ENCODE measurements at regions not wholly inside any gene's neighbourhood (a gene's known extent, or its start where the extent isn't known, plus 50 kb on each side); places are given as distances from the start of the nearest gene placed in this dataset.

- no peak for DNase-seq
Measured at GRCh38 chr9:16245756-16246440, 624.6 kb downstream of the BNC2 start.

- DNase-seq = no peak
Measured at GRCh38 chr9:16246785-16247184, 623.7 kb downstream of the BNC2 start.

GRCh38 chr9:16247188-16247875, 623.1 kb downstream of the BNC2 start:
- no peak for DNase-seq

- no peak for DNase-seq
Measured at GRCh38 chr9:16248822-16249221, 621.6 kb downstream of the BNC2 start.

- DNase-seq = no peak
Measured at GRCh38 chr9:16252616-16253015, 617.9 kb downstream of the BNC2 start.

- DNase-seq = no peak
Measured at GRCh38 chr9:16254674-16255073, 615.8 kb downstream of the BNC2 start.

GRCh38 chr9:16255217-16255616, 615.3 kb downstream of the BNC2 start:
- no peak for DNase-seq

- DNase-seq = no peak
Measured at GRCh38 chr9:16257604-16258003, 612.9 kb downstream of the BNC2 start.

- DNase-seq = no peak
Measured at GRCh38 chr9:16258191-16258590, 612.3 kb downstream of the BNC2 start.

GRCh38 chr9:16258708-16259107, 611.8 kb downstream of the BNC2 start:
- no peak for DNase-seq

GRCh38 chr9:16262477-16263261, 607.8 kb downstream of the BNC2 start:
- peak in 1 of 2 experiments; percentile 10 for DNase-seq

GRCh38 chr9:16265688-16266087, 604.8 kb downstream of the BNC2 start:
- no peak for DNase-seq

- DNase-seq = no peak
Measured at GRCh38 chr9:16266648-16267276, 603.7 kb downstream of the BNC2 start.

- no peak for DNase-seq
Measured at GRCh38 chr9:16267281-16268066, 603.0 kb downstream of the BNC2 start.

- DNase-seq = peak in 1 of 2 experiments; percentile 57
Measured at GRCh38 chr9:16268067-16268881, 602.2 kb downstream of the BNC2 start.

GRCh38 chr9:16271967-16272366, 598.5 kb downstream of the BNC2 start:
- no peak for DNase-seq

- no peak for DNase-seq
Measured at GRCh38 chr9:16272776-16273175, 597.7 kb downstream of the BNC2 start.

GRCh38 chr9:16275795-16276624, 594.5 kb downstream of the BNC2 start:
- no peak for DNase-seq

- no peak for DNase-seq
Measured at GRCh38 chr9:16276866-16277265, 593.6 kb downstream of the BNC2 start.

- DNase-seq = no peak
Measured at GRCh38 chr9:16277471-16277960, 593.0 kb downstream of the BNC2 start.

Data from NCI-H524 (cell line).